ENCODE measurements at regions not wholly inside any gene's neighbourhood (a gene's known extent, or its start where the extent isn't known, plus 50 kb on each side); places are given as distances from the start of the nearest gene placed in this dataset.

- no peak overlapping the region for H3K4me3 ChIP-seq (replicated peaks; ENCODE audit: low read depth, low read length)
- TF ChIP-seq, protein P1, sequence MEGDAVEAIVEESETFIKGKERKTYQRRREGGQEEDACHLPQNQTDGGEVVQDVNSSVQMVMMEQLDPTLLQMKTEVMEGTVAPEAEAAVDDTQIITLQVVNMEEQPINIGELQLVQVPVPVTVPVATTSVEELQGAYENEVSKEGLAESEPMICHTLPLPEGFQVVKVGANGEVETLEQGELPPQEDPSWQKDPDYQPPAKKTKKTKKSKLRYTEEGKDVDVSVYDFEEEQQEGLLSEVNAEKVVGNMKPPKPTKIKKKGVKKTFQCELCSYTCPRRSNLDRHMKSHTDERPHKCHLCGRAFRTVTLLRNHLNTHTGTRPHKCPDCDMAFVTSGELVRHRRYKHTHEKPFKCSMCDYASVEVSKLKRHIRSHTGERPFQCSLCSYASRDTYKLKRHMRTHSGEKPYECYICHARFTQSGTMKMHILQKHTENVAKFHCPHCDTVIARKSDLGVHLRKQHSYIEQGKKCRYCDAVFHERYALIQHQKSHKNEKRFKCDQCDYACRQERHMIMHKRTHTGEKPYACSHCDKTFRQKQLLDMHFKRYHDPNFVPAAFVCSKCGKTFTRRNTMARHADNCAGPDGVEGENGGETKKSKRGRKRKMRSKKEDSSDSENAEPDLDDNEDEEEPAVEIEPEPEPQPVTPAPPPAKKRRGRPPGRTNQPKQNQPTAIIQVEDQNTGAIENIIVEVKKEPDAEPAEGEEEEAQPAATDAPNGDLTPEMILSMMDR (IDR thresholded peaks at IDR 0.05; ENCODE audit: low read length, missing control alignments): no peak
- peak; percentile 8 for DNase-seq (ENCODE audit: low read depth)
Observed at GRCh38 chr1:106975944-106976343, 80.5 kb upstream of the PRMT6 start.

DNA sequence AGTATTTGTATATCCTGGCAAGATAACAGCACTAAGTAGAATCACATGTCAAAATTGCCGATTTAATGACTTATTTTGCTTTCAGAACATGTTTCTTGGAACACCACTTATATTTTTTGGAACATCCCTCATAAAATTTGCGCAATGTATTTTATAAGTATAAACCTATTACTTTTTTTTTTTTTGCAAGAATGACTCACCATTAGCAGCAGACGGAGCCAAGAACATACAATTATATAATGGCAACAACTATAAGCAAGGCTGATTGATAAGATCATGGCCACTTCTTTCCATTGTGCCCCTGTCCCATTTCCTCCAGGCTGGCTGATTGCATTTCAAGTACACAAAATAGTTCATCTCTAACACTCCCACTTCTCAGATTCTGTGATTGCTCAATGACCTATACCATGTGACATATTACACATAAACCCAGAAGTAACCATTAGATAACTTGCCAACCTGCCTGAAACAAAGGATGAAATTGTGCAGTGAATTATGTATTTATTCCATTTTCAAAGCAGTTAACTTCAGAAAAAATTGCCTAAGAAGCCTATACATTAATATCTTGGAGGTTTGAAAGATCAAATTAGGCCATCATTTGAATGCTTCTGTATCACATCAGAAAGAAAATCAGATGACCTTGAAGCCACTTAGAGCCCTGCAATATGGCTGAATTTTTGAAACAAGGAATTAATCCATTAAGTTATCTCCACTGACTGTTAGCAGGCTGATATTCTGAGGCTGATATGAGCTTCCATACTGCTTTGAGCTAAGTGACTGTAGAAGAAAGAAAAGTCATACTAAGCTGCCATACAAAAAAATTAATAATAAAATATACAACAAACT, 77.8 kb upstream of the PRMT6 start:
- TF ChIP-seq, protein P1 (IDR thresholded peaks at IDR 0.05; ENCODE audit: low read length, missing control alignments): no peak
- DNase-seq (ENCODE audit: low read depth): peak; percentile 77
- no peak overlapping the region for H3K4me3 ChIP-seq (replicated peaks; ENCODE audit: low read depth, low read length)

DNA sequence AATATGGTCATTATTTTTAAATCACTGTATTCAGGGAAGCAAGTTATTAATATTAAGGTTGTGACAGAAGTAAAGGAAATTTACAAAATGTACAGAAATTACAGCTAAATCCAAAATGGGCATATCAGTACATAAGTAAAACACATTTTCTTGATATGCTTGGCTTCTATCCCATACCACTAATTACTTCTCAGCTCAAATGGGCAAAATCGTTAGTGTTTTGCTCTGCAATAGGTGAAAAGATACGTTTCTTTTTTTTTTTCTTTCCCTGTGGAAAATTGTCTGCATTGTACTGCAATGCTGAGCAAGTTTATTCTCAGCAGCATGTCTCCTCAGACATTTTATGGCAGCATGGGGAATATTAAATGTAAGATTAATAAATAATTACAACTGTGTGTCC, 77.1 kb upstream of the PRMT6 start:
- TF ChIP-seq, protein P1 (IDR thresholded peaks at IDR 0.05; ENCODE audit: low read length, missing control alignments): no peak
- no peak overlapping the region for H3K4me3 ChIP-seq (replicated peaks; ENCODE audit: low read depth, low read length)
- no peak for DNase-seq (ENCODE audit: low read depth)

GRCh38 chr1:106980121-106980520, 76.4 kb upstream of the PRMT6 start:
- TF ChIP-seq, protein P1 (IDR thresholded peaks at IDR 0.05; ENCODE audit: low read length, missing control alignments): no peak
- H3K4me3 ChIP-seq (replicated peaks; ENCODE audit: low read depth, low read length): no peak overlapping the region
- no peak for DNase-seq (ENCODE audit: low read depth)

DNA sequence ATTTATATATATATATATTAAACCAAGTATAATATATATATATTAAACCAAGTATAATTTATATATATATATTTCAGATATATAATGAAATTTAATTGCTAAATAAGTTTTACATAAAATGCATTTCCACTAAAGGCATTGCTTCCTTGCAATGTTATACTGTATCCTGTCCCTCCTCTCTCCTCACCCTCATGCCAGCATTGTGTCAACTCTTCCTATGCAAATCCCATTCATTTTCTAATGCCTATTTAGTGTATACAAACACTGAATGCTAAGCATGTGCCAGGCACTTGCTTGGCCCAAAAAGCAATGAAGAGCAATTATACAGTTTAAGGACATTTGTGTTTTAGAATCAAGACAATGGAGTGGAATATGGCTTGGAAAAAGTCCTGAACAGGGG, 71.7 kb upstream of the PRMT6 start:
- no peak for DNase-seq (ENCODE audit: low read depth)

GRCh38 chr1:106986603-106987002, 69.9 kb upstream of the PRMT6 start:
- TF ChIP-seq, protein P1 (IDR thresholded peaks at IDR 0.05; ENCODE audit: low read length, missing control alignments): no peak
- no peak overlapping the region for H3K4me3 ChIP-seq (replicated peaks; ENCODE audit: low read depth, low read length)
- DNase-seq (ENCODE audit: low read depth): no peak

More for the DNA sequence above, 71.7 kb upstream of the PRMT6 start:
- H3K4me3 ChIP-seq (replicated peaks; ENCODE audit: low read depth, low read length): no peak overlapping the region
- TF ChIP-seq, protein P1 (IDR thresholded peaks at IDR 0.05; ENCODE audit: low read length, missing control alignments): no peak

- DNase-seq (ENCODE audit: low read depth): no peak
- H3K4me3 ChIP-seq (replicated peaks; ENCODE audit: low read depth, low read length): no peak overlapping the region
- TF ChIP-seq, protein P1 (IDR thresholded peaks at IDR 0.05; ENCODE audit: low read length, missing control alignments): no peak
Observed at GRCh38 chr1:106995970-106996369, 60.5 kb upstream of the PRMT6 start.
